ENCODE measurements at regions not wholly inside any gene's neighbourhood (a gene's known extent, or its start where the extent isn't known, plus 50 kb on each side); places are given as distances from the start of the nearest gene placed in this dataset.

DNA sequence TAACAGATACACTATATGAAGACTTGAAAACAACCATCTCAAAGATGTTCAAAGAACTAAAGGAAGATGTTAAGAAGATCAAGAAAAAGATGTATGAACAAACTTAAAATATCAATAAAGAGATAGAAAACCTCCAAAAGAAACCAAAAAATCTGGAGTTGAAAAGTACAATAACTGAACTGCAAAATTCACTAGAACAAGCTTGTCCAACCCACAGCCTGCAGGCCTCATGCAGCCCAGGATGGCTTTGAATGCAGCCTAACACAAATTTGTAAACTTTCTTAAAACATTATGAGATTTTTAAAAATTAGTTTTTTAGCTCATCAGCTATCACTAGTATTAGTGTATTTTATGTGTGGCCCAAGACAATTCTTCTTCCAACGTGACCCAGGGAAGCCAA lies 77.0 kb upstream of the DCTD start (continued):
- TF ChIP-seq, protein P1, sequence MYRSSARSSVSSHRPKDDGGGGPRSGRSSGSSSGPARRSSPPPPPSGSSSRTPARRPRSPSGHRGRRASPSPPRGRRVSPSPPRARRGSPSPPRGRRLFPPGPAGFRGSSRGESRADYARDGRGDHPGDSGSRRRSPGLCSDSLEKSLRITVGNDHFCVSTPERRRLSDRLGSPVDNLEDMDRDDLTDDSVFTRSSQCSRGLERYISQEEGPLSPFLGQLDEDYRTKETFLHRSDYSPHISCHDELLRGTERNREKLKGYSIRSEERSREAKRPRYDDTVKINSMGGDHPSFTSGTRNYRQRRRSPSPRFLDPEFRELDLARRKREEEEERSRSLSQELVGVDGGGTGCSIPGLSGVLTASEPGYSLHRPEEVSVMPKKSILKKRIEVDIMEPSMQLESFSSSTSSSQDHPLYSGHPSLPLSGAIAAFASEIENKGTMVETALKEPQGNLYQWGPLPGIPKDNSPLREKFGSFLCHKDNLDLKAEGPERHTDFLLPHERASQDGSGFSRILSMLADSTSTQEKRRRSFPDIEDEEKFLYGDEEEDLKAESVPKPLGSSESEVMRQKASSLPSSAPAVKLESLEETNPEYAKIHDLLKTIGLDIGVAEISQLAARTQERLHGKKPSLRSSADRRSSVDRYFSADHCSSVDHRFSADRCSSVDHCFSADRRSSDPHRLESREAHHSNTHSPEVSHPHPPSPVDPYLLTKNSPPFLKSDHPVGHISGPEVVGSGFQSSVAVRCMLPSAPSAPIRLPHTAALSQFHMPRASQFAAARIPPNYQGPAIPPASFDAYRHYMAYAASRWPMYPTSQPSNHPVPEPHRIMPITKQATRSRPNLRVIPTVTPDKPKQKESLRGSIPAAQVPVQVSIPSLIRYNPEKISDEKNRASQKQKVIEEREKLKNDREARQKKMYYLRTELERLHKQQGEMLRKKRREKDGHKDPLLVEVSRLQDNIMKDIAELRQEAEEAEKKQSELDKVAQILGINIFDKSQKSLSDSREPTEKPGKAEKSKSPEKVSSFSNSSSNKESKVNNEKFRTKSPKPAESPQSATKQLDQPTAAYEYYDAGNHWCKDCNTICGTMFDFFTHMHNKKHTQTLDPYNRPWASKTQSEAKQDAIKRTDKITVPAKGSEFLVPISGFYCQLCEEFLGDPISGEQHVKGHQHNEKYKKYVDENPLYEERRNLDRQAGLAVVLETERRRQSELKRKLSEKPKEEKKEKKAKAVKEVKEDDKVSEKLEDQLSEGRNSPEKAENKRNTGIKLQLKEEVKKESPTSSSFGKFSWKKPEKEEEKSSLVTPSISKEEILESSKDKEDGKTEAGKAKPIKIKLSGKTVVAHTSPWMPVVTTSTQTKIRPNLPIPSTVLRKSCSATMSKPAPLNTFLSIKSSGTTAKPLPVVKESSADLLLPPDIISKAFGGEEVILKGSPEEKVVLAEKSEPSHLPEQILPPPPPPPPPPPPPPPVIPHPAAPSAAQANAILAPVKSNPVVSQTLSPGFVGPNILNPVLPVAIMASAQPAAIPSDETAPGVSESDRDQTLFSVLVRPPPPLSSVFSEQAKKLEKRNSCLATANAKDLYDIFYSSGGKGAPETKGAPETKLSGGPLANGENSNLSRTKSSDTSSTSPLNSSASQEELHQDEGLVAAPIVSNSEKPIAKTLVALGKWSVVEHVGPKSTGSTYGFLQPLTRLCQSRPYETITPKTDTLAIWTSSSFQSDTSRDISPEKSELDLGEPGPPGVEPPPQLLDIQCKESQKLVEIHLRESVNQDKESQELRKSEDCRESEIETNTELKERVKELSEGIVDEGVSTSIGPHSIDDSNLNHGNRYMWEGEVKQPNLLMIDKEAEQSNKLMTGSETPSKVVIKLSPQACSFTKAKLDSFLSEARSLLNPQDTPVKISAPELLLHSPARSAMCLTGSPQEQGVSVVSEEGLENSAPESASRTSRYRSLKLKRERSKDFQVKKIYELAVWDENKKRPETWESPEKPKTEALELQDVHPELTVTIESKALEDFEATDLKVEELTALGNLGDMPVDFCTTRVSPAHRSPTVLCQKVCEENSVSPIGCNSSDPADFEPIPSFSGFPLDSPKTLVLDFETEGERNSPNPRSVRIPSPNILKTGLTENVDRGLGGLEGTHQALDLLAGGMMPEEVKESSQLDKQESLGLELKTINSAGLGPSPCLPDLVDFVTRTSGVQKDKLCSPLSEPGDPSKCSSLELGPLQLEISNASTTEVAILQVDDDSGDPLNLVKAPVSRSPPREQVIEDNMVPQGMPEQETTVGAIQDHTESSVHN (IDR thresholded peaks at IDR 0.05; ENCODE audit: borderline replicate concordance in 1 of 2, low read depth in 1 of 2), result no peak
- TF ChIP-seq, protein P2, sequence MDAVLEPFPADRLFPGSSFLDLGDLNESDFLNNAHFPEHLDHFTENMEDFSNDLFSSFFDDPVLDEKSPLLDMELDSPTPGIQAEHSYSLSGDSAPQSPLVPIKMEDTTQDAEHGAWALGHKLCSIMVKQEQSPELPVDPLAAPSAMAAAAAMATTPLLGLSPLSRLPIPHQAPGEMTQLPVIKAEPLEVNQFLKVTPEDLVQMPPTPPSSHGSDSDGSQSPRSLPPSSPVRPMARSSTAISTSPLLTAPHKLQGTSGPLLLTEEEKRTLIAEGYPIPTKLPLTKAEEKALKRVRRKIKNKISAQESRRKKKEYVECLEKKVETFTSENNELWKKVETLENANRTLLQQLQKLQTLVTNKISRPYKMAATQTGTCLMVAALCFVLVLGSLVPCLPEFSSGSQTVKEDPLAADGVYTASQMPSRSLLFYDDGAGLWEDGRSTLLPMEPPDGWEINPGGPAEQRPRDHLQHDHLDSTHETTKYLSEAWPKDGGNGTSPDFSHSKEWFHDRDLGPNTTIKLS (IDR thresholded peaks at IDR 0.05; ENCODE audit: borderline replicate concordance, low read depth), result no peak
- TF ChIP-seq, protein P3, sequence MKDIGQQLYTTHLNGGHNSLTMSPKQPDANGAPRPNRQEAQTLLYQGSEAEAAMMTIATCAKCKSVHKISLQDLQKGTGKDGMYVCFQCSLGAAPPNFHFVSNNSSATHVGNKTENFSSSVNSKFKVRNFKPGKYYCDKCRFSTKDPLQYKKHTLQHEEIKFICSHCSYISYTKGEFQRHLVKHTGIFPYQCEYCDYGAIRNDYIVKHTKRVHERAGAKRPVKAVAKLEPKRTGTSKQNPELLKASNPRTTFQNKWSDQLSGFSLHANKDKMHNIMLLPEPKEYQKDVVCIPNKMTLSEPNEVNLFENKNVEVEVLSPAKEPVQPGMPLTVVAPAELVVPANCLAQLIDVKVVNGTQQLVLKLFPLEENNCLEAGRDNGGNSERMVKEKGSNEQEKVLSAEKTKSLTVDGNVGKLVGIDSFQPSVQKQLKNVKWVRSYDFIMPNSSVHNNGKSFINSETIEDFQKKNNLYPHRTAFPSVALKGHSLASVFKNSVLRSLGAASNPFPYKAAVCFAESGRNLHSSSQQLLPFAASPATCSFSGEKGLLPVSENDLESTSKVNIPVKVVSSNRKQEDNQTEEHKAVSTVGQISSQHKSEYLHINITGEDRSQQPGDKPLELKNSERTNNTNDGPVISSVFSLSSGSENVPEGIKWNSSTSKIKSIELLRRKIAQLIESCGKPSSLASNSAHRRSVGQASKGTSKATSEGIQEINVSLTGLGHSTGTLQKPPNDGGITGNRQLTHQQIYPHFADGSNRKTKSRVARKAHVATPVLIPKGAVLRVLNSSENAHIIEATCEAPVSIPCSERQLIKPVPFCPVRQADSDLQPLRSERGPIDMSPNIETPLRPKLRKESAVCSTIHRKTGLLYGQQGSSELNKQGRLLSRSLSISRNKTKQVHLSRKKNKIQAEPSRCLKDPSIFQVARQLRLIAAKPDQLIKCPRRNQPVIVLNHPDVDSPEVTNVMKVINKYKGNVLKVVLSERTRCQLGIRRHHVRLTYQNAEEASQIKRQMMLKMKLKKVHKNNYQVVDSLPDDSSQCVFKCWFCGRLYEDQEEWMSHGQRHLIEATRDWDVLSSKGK (CRISPR knock-in tag; IDR thresholded peaks at IDR 0.05), result no peak
- peak; percentile 54; the same call in 1 of the 2 replicates for TF ChIP-seq CBX5 (IDR thresholded peaks at IDR 0.05; ENCODE audit: borderline replicate concordance, low read depth)
- TF ChIP-seq, protein P4, sequence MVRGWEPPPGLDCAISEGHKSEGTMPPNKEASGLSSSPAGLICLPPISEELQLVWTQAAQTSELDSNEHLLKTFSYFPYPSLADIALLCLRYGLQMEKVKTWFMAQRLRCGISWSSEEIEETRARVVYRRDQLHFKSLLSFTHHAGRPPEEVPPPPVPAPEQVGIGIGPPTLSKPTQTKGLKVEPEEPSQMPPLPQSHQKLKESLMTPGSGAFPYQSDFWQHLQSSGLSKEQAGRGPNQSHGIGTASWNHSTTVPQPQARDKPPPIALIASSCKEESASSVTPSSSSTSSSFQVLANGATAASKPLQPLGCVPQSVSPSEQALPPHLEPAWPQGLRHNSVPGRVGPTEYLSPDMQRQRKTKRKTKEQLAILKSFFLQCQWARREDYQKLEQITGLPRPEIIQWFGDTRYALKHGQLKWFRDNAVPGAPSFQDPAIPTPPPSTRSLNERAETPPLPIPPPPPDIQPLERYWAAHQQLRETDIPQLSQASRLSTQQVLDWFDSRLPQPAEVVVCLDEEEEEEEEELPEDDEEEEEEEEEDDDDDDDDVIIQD (CRISPR knock-in tag; IDR thresholded peaks at IDR 0.05), result no peak
- no peak for TF ChIP-seq ILF3 (IDR thresholded peaks at IDR 0.05; ENCODE audit: borderline replicate concordance)
- TF ChIP-seq ERF (CRISPR knock-in tag; IDR thresholded peaks at IDR 0.05), result no peak
- TF ChIP-seq ZNF445 (CRISPR knock-in tag; IDR thresholded peaks at IDR 0.05; ENCODE audit: low read depth), result no peak
- TF ChIP-seq ZNF766 (CRISPR knock-in tag; conservative IDR thresholded peaks at IDR 0.05), result peak; percentile 76; the same call in 1 of the 2 replicates
- TF ChIP-seq ZNF253 (CRISPR knock-in tag; conservative IDR thresholded peaks at IDR 0.05), result no peak
- TF ChIP-seq NUFIP1 (IDR thresholded peaks at IDR 0.05; ENCODE audit: partially characterized antibody), result no peak
- peak; percentile 82; the same call in 1 of the 2 replicates for TF ChIP-seq TRIM28 (IDR thresholded peaks at IDR 0.05)

Data from K562 (cell line).